ENCODE measurements at regions not wholly inside any gene's neighbourhood (a gene's known extent, or its start where the extent isn't known, plus 50 kb on each side); places are given as distances from the start of the nearest gene placed in this dataset.

DNA sequence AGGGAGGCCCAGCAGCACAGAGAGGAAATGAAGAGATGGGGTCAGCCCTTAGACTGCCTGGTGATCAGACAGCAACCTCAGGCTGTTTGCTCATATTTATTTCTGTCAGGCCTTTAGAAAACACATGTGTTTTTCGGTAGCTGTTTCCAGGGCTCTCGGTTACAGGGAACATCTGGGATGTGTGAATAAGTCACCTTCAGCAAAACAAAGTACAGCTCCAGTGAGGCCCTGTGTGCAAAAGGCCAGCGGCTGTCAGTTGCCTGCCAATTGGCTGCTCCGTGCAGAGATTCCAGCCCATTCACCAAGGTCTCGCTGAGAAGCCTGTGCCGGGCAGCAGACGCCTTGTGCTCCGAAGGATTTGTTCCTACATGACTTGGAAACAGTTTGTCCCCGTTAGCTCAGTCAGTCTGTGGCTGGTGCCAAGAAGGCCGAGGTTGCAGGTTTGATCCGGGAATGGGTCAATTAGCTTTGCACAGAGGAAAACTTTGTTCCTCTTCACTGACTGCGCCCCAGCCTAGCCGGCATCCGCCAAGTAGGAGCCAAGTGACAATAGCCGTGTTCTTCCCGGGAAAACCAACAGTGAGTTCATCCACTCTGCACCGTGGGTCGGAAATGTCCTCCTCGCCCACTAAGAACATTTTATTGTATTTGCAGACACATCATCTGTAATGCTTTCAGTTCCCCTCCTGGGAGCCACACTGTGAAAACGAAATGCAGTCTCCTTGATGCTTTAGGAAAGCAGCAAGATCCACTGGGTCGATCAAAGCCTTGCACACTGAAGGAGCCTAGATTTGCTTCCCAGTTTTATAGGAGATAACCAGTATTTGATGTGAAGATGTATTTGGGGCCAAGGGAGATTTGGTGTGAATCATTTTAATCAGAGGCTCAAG lies 315.4 kb upstream of the CDYL start:
- no peak for TF ChIP-seq POLR2A (IDR thresholded peaks at IDR 0.05)
- TF ChIP-seq CTCF (IDR thresholded peaks at IDR 0.05): no peak
- TF ChIP-seq POLR2AphosphoS5 (IDR thresholded peaks at IDR 0.05): peak; percentile 56 to 64 (median 63)

Measured in breast epithelium (tissue), 3 donors.